Medulla oblongata (tissue), 1 donor: ENCODE measurements at regions not wholly inside any gene's neighbourhood (a gene's known extent, or its start where the extent isn't known, plus 50 kb on each side); places are given as distances from the start of the nearest gene placed in this dataset.
"Not testable (repeated sequence)": the region's sequence is repeated elsewhere in the genome, so short reads cannot be mapped to it uniquely, and the experiment has no call there.

Experiments used
- DNase-seq: peaks from one replicate; pipeline ENCODE4 v3.0.0-alpha.2; 2015; ENCODE audit errors: extremely low spot score

DNA sequence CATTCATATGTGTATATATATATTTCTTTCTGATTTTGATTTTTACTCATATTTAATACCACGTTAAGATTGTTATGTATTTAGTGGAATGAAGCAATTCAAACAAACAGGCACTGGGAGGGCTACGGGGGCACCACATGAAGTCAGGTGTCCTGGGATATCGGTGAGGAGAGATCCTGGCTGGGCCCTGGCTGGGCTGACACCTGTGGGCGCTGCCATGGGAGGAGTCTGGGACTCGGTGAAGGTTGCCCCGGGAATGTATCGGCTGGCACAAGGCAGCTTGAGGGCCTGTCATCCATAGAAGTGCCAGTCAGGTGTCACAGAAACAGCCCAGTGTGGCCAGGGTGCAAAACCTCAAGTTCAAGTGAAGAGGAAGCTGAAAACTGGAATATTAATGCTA is 766.9 kb upstream of the ARPP21 start:
- no peak for DNase-seq

DNA sequence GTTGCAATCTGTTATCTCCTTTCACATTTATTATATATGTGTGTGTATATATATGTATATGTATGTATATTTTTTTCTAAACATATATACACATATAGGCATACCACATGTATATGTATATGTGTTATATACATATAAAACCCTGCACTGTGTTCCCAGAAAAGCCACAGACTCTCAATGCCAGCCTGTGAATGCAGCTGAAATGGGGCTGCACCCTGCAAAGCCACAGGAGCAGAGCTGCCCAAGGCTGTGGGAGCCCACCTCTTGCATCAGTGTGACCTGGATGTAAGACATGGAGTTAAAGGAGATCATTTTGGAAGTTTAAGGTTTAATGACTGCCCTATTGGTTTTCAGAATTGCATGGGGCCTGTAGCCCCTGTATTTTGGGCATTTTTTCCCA is 762.3 kb upstream of the ARPP21 start:
- DNase-seq: no peak

GRCh38 chr3:34878488-34878887 is 760.8 kb upstream of the ARPP21 start:
- no peak for DNase-seq

- no peak for DNase-seq
Observed at GRCh38 chr3:34881026-34881425, 758.3 kb upstream of the ARPP21 start.

DNA sequence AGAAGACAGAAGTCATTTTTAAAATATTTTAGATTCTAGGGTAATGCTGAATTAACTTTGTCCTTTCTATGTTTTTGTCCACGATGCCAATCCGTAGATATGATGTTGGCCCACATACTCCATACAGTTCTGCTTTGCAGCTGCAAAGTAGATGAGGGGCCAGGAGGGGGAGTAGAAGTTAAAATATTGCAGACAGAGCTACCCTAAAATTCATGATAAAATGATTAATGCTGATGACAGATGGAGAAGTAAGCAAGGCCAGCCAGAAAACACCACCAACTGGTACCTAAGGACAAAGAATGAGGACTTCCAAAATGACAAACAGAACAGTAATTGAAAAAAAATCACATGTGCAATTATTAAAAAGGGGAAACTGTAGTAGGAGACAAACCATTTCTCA is 756.6 kb upstream of the ARPP21 start:
- DNase-seq: no peak

- DNase-seq: no peak
Observed at GRCh38 chr3:34884007-34884406, 755.3 kb upstream of the ARPP21 start.

- no peak for DNase-seq
Observed at GRCh38 chr3:34886443-34886842, 752.9 kb upstream of the ARPP21 start.

GRCh38 chr3:34889641-34890040 is 749.7 kb upstream of the ARPP21 start:
- no peak for DNase-seq

GRCh38 chr3:34890247-34890646 is 749.1 kb upstream of the ARPP21 start:
- DNase-seq: no peak

DNA sequence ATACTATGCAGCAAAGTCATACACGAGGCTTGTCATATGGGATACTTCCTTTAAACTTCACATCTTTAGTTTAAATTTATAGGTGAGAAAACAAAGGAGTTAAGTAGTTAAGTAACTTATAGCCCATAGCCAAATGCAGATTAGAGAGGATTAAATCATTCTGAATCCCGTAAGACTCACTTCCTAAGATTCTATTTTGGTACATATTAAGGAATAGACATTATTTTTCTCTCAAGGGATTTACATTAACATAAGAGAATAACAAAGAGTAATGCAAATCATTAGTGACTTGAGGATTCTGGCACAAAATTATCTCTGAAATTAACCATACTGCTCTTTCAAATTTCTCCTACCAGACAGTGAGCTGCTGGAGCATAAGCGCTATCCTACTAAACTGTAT is 747.4 kb upstream of the ARPP21 start:
- DNase-seq: no peak

DNA sequence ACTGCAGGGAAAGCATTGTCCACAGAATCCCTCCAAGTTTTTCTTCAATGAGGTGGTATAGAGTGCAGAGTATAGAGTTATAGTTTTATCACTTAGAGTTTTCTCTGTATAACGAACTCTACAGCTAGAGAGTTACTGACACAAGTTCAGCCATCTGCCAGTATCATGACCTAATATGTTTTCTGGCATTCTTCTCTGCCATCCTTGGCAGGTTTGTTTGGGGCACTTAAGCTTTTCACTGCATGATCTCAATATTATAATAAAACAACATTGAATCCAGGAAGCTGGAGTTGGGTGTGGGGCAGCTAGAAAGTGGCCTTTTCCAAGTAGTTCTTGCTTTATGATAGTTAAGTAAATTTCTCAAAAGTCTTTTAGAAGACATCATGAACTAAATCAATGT is 743.5 kb upstream of the ARPP21 start:
- no peak for DNase-seq

- DNase-seq: not testable (repeated sequence)
Observed at GRCh38 chr3:34909679-34910078, 729.6 kb upstream of the ARPP21 start.

DNA sequence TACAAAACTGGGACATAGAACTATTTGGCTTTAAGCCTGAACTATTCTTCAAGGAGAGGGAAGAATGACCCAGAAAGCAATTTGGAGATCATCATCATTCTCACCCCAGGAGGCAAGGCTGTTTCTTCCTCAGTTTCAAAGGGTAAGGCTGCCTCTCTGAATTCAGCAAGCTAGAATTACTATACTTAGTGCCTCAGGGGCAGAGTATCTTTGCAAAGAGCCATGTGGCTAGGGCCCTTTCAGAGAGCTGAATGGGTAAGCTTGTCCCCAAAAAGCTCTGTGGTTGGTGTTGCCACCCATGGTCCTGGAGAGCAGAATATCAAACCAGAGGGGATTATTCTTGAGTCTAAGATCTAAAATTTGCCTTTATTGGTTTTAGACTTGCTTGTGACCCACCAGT is 720.3 kb upstream of the ARPP21 start:
- no peak for DNase-seq

GRCh38 chr3:34920806-34921205 is 718.5 kb upstream of the ARPP21 start:
- peak; percentile 14 for DNase-seq

DNA sequence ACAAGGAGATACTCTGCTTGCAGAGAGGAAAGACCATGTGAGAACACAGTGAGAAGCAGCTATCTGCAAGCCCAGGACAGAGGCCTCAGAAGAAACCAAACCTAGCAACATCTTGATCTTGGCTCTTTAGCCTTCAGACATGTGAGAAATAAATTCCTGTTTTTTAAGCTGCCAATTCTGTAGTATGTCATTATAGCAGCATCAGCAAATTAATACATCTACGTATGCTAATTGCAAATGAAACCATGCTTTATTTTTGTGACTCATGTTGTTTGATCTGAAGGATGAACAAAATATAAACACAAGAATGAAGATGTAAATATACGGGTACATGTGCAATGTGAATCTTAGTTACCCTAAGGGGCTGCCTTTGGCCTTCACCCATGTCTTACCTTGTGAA is 714.4 kb upstream of the ARPP21 start:
- DNase-seq: no peak

DNA sequence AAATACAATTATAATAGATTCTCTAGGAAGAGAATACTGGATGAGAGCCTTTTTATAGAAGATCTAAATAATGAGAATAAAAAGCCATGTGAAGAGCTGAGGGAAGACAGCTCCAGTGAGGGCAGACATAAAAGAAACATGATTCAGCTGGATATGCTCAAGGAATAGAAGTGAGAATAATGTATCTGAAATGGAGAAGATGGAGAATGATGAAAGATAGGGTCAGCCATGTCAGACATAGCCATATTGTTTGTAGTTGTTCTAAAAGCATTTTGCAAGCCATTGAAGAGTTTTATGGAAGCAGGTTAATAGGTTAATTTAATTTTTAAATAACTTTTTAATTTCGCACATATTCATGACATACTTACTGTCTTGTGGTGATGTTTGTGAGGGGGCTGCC is 713.5 kb upstream of the ARPP21 start:
- DNase-seq: no peak

DNA sequence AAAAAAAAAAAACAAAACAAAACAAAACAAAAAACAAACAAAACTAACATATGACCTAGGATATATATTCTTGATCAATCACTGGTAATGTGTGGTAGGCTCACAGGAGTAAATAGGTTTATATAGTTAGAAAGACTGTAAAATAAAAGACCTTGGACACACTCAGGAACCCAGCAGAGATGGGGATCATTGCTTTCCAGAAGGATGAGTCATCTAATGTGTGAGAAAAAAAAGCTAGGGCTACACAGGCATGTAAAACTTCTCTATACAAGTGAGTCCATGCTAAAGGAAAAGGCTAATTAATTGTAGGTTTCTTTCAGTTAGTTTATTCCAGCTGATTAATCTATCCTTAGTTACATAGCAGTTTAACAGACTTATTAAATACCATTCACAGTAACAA is 710.3 kb upstream of the ARPP21 start:
- DNase-seq: no peak

DNA sequence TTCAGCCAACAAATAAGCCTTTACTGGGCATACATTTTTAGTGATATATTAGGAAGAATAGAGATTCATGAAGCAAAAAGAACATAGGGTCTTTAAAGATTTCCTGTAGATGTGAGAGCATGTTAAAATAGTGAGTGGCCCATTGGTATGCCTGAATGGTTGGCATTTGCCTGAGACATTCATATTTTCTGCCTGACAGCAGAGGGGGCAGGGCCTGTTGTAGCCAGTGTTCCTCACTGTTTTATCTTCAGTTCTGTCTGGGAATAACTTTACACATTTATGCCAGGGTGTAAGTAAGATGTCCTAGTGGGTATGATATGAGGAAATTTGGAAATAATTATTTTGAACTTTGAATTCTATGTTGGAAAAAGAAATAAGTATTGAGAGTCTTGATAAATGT is 704.7 kb upstream of the ARPP21 start:
- no peak for DNase-seq

GRCh38 chr3:34938784-34939183 is 700.5 kb upstream of the ARPP21 start:
- no peak for DNase-seq

DNA sequence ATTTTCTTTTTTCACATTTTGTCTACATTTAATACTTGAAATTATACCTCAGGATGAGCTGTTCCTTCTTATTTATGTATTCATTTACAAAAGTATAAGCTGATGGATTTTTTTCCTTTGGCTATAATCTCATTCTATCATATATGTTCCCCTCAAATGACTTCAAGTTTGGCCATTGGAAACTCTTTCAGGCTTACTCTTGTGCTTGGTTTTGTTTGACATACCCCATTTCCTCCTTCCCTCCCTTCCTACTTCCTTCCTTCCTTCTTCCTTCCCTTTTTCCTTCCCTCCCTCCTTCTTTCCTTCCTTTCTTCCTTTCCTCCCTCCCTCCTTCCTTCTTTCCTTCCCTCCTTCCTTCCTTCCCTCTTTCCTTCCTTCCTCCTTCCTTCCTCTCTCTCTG is 697.1 kb upstream of the ARPP21 start:
- no peak for DNase-seq

GRCh38 chr3:34947834-34948233 is 691.5 kb upstream of the ARPP21 start:
- peak; percentile 16 for DNase-seq

DNA sequence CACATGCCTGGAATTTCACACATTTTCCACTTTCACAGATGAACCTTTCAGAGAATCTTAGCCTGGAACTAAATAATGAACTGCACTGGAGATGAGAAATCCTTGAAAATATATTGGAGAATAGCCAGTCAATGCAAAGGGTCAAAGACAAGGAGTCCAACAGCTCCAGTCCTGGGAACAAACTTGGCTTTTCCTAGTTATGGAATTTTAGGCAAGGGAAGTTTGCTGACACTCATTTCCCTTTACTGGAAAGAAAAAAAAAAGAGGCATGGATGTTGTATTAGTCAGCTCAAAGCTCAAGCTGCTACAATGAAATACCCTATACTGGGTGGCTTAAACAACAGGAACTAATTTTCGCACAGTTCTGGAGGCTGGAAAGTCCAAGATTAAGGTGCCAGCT is 690.8 kb upstream of the ARPP21 start:
- no peak for DNase-seq

DNA sequence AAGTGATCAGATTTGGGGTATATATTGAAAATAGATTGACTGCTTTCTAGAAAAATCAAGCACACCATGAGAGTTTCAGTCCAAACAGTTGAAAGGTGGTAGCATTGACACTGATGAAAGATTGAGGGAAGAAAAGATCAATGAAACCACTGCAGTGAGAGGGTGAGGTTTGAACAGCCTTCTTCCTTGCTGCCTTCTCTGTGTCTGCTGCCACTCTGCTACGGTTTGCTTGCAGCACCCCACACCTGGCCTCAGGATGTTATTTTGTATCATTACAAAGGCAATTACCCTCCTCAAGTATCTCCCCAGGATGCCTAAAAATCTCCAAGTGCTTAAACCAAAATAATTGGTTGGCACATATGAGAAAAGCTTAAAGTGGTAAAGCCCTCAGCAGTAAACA is 683.6 kb upstream of the ARPP21 start:
- DNase-seq: no peak

- DNase-seq: no peak
Observed at GRCh38 chr3:34956511-34956910, 682.8 kb upstream of the ARPP21 start.

DNA sequence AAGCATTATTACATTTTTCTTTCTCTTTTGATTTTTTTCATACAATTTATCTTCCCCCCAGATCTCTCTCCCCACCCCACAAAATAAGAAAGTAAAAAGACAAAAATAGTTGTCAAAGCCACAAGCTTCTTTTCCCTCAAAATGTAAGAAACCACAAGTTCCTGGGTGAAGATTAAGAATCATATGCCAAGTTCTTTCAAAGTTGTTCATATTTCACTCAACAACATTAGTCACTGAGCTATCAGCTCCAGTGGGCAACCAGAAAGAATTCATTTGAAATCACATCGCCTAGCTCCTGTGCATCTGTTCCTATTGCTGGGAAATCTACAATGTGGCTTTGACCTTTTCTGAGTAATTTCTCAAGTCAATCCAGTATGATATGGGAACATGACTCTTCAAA is 681.6 kb upstream of the ARPP21 start:
- DNase-seq: no peak
